OCI-LY1 (cell line): ENCODE measurements at regions not wholly inside any gene's neighbourhood (a gene's known extent, or its start where the extent isn't known, plus 50 kb on each side); places are given as distances from the start of the nearest gene placed in this dataset.

Source experiments
- H2AFZ ChIP-seq: fragments of 200-600 bp; sonication (generic), shearing (Covaris generic); 2 replicates; pipeline ENCODE4 v1.6.0; 2014; ENCODE audit warnings: antibody characterized with exemption, mild to moderate bottlenecking, low read length
- H3F3A ChIP-seq: fragments of 200-600 bp; sonication (generic), shearing (Covaris generic); 2 replicates; pipeline ENCODE4 v1.6.0; 2014; ENCODE audit warnings: mild to moderate bottlenecking, antibody characterized with exemption, low read length, moderate library complexity; ENCODE audit not compliant: insufficient read depth
- H3K27ac ChIP-seq: fragments of 200-600 bp; sonication (generic); 2 replicates; pipeline ENCODE4 v1.5.1; 2014; ENCODE audit warnings: low read length, mixed run types, mild to moderate bottlenecking, low read depth; ENCODE audit not compliant: poor library complexity, severe bottlenecking
- H3K27me3 ChIP-seq: fragments of 200-600 bp; sonication (generic); 2 replicates; pipeline ENCODE4 v1.6.0; 2014; ENCODE audit warnings: antibody characterized with exemption, mild to moderate bottlenecking, low read length, moderate library complexity; ENCODE audit not compliant: insufficient read depth
- H3K36me3 ChIP-seq: fragments of 200-600 bp; sonication (generic); 2 replicates; pipeline ENCODE4 v1.6.1; 2014; ENCODE audit warnings: mild to moderate bottlenecking, antibody characterized with exemption, low read length, moderate library complexity, mixed read lengths; ENCODE audit not compliant: insufficient read depth
- H3K4me1 ChIP-seq: fragments of 200-600 bp; sonication (generic); 2 replicates; pipeline ENCODE4 v1.5.1; 2014; ENCODE audit warnings: mild to moderate bottlenecking, low read length, moderate library complexity; ENCODE audit not compliant: insufficient read depth, severe bottlenecking
- H3K4me2 ChIP-seq: fragments of 200-600 bp; sonication (generic), shearing (Covaris generic); 2 replicates; pipeline ENCODE4 v1.6.1; 2014; ENCODE audit warnings: low read length
- H3K4me3 ChIP-seq: fragments of 200-600 bp; sonication (generic); 2 replicates; pipeline ENCODE4 v1.5.1; 2014; ENCODE audit warnings: low read length, low read depth, mild to moderate bottlenecking, mixed read lengths; ENCODE audit not compliant: poor library complexity, severe bottlenecking
- H3K79me2 ChIP-seq: fragments of 200-600 bp; shearing (Covaris generic); 2 replicates; pipeline ENCODE4 v1.6.1; 2016; ENCODE audit warnings: mixed run types, low read length, mixed read lengths; ENCODE audit not compliant: insufficient read depth
- H3K9ac ChIP-seq: fragments of 200-600 bp; sonication (generic), shearing (Covaris generic); 2 replicates; pipeline ENCODE4 v1.6.1; 2014; ENCODE audit warnings: mild to moderate bottlenecking, low read length, mixed read lengths
- H3K9me2 ChIP-seq: fragments of 200-600 bp; sonication (generic), shearing (Covaris generic); 2 replicates; pipeline ENCODE4 v1.6.1; 2014; ENCODE audit warnings: low read depth, mild to moderate bottlenecking, low read length, mixed read lengths
- H3K9me3 ChIP-seq: fragments of 200-600 bp; shearing (Covaris generic); 2 replicates; pipeline ENCODE4 v1.6.1; 2014; ENCODE audit warnings: low read length, mixed read lengths
- H4K20me1 ChIP-seq: fragments of 200-600 bp; sonication (generic), shearing (Covaris generic); 2 replicates; pipeline ENCODE4 v1.6.0; 2016; ENCODE audit warnings: mild to moderate bottlenecking, low read length; ENCODE audit not compliant: insufficient read depth
- CTCF ChIP-seq: fragments of 200-600 bp; sonication (generic), shearing (Covaris generic); IDR thresholded peaks from 2 replicates; pipeline ENCODE4 v1.5.1; 2017; ENCODE audit warnings: mild to moderate bottlenecking, antibody characterized with exemption, low read length, moderate library complexity, mixed read lengths
- EZH2 ChIP-seq: fragments of 200-600 bp; sonication (generic), shearing (Covaris generic); IDR thresholded peaks from 2 replicates; pipeline ENCODE4 v1.8.0; 2017; ENCODE audit warnings: borderline replicate concordance, mixed run types, mild to moderate bottlenecking, antibody characterized with exemption, low read length, moderate library complexity, mixed read lengths

GRCh38 chr11:42265072-42265471 lies 805.6 kb upstream of the LRRC4C start:
- no peak for TF ChIP-seq CTCF
- TF ChIP-seq EZH2: no peak
- no peaks in the 10 kb centered on the region for H3K4me1 ChIP-seq
- H3K9me3 ChIP-seq: no peaks in the 10 kb centered on the region
- no peaks in the 10 kb centered on the region for H3K36me3 ChIP-seq
- H3K9me2 ChIP-seq: no peaks in the 10 kb centered on the region
- no peaks in the 10 kb centered on the region for H3K79me2 ChIP-seq
- no peaks in the 10 kb centered on the region for H4K20me1 ChIP-seq
- no peaks in the 10 kb centered on the region for H3F3A ChIP-seq
- H3K27ac ChIP-seq: no peak overlapping the region
- no peak overlapping the region for H2AFZ ChIP-seq
- H3K4me3 ChIP-seq: no peak overlapping the region
- H3K27me3 ChIP-seq: no peaks in the 10 kb centered on the region
- no peak overlapping the region for H3K9ac ChIP-seq
- H3K4me2 ChIP-seq: no peak overlapping the region

- Histone ChIP-seq H3K4me3 (no peak overlapping the region), H3K27ac (no peak overlapping the region), H3K36me3 (no peaks in the 10 kb centered on the region), H3K4me1 (no peaks in the 10 kb centered on the region), H2AFZ (no peak overlapping the region), H4K20me1 (no peaks in the 10 kb centered on the region), H3F3A (no peaks in the 10 kb centered on the region), H3K9me3 (peaks cover 3% of the 10 kb centered on the region; the same call in 1 of the 2 replicates), H3K79me2 (no peaks in the 10 kb centered on the region), H3K4me2 (no peak overlapping the region), H3K9me2 (no peaks in the 10 kb centered on the region), H3K27me3 (no peaks in the 10 kb centered on the region), H3K9ac (no peak overlapping the region)
- TF ChIP-seq CTCF (no peak), EZH2 (no peak)
Observed at GRCh38 chr11:42271306-42271705, 811.9 kb upstream of the LRRC4C start.

- no peak overlapping the region for H3K9ac ChIP-seq
- no peaks in the 10 kb centered on the region for H3K4me1 ChIP-seq
- H3K79me2 ChIP-seq: no peaks in the 10 kb centered on the region
- H3K27me3 ChIP-seq: no peaks in the 10 kb centered on the region
- H3K36me3 ChIP-seq: no peaks in the 10 kb centered on the region
- TF ChIP-seq CTCF (no peak), EZH2 (no peak)
- no peak overlapping the region for H3K4me3 ChIP-seq
- no peaks in the 10 kb centered on the region for H3F3A ChIP-seq
- no peak overlapping the region for H3K4me2 ChIP-seq
- no peak overlapping the region for H2AFZ ChIP-seq
- H3K9me3 ChIP-seq: peaks cover 3% of the 10 kb centered on the region; the same call in 1 of the 2 replicates
- no peak overlapping the region for H3K27ac ChIP-seq
- no peaks in the 10 kb centered on the region for H4K20me1 ChIP-seq
- no peaks in the 10 kb centered on the region for H3K9me2 ChIP-seq
Observed at GRCh38 chr11:42273977-42274376, 814.5 kb upstream of the LRRC4C start.
